Activated T-cell treated with anti-CD3 and anti-CD28 coated beads, Interleukin-2, amount 50 U/mL, for 4 hours (primary cell): ENCODE measurements at regions not wholly inside any gene's neighbourhood (a gene's known extent, or its start where the extent isn't known, plus 50 kb on each side); places are given as distances from the start of the nearest gene placed in this dataset.

Source experiments
- ATAC-seq, 2 donors: fragments of 200-7000 bp; cut with Tn5 transposase; one replicate each; pipeline ENCODE4 v1.10.0; 2021
- DNase-seq: peaks from one replicate; pipeline ENCODE4 v3.0.0-alpha.2; 2020
- H3K27me3 Mint-ChIP-seq: one replicate; pipeline ENCODE4 v1.8.0; 2021; ENCODE audit warnings: low read depth, mixed read lengths
- H3K36me3 Mint-ChIP-seq: one replicate; pipeline ENCODE4 v1.8.0; 2022; ENCODE audit warnings: mixed read lengths; ENCODE audit not compliant: insufficient read depth
- H3K4me1 Mint-ChIP-seq: one replicate; pipeline ENCODE4 v1.8.0; 2021; ENCODE audit warnings: low read depth, mixed read lengths
- H3K4me3 Mint-ChIP-seq: one replicate; pipeline ENCODE4 v1.8.0; 2021; ENCODE audit warnings: mild to moderate bottlenecking, moderate library complexity, mixed read lengths
- H3K9me3 Mint-ChIP-seq: one replicate; pipeline ENCODE4 v1.8.0; 2021; ENCODE audit warnings: mixed read lengths

DNA sequence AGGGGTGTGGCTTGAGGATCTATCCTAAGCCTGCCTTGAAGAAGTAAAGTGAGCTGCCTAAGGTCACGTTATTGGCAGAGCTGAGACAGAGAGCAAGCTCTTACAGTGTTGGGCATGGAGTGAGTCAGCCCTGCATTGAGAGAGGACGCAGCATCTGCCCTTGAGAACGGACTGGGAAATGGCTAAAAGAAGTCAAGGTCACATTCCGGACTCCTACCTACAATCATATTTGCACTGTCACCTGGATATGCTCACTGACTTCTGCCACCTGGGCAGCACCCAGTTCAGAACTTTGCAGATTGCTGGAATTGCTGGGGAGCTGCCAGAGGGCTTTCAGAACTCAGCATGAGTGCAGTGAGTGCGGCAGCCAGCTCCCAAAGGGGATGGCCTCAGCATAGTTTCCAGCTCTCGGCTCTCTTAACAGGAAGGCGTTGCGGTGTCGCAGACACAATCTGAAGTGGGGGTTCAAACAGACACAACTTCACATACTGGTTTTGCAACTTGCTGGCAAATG is 199.3 kb upstream of the SGK1 start:
- peaks cover 23% of the 10 kb centered on the region for H3K4me1 Mint-ChIP-seq
- DNase-seq (no peak), ATAC-seq (no peak)
- H3K36me3 Mint-ChIP-seq: no peaks in the 10 kb centered on the region
- H3K27me3 Mint-ChIP-seq: no peaks in the 10 kb centered on the region
- no peaks in the 10 kb centered on the region for H3K9me3 Mint-ChIP-seq
- H3K4me3 Mint-ChIP-seq: no peak overlapping the region

DNA sequence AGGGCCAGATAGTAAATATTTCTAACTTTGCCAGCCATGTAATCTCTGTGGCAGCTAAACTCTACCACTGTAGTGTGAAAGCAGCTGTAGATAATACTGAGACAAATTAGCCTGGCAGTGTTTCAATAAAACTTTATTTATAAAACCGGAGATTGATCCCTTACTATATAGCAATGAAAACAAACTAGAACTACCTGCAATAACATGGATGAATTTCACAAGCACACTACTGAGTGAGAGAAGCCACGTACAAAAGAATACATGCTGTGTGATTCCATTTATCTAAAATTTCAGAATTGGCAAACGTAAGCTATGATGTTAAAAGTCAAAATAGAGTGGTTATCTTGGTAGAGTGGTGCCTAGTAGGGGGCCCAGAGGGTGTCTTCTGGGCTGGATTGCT is 198.7 kb upstream of the SGK1 start:
- Mint-ChIP-seq H3K9me3 (no peaks in the 10 kb centered on the region), H3K36me3 (no peaks in the 10 kb centered on the region), H3K4me3 (no peak overlapping the region), H3K27me3 (no peaks in the 10 kb centered on the region), H3K4me1 (peaks cover 23% of the 10 kb centered on the region)
- ATAC-seq (no peak), DNase-seq (no peak)

DNA sequence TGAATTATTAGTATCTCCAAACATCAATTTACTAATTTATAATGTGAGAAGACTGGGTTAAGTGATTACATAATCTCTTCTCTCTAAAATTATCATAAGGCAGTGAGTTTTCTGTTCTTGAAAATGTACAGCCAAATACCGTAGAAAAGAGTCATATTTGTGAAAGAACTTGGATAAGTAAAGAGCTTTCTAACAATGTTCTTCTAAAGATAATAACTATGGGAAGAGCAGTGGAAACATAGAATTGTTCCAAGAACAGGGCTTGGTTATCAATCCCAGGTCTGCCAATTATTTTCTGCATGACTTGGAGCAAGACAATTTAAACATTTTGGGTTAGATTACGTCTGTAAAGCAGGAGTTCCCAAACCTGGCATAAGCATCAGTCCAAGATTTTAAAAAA is 198.1 kb upstream of the SGK1 start:
- no peak for ATAC-seq
- Mint-ChIP-seq H3K4me3 (no peak overlapping the region), H3K36me3 (no peaks in the 10 kb centered on the region), H3K27me3 (no peaks in the 10 kb centered on the region), H3K9me3 (no peaks in the 10 kb centered on the region), H3K4me1 (peaks cover 23% of the 10 kb centered on the region)
- DNase-seq: no peak

DNA sequence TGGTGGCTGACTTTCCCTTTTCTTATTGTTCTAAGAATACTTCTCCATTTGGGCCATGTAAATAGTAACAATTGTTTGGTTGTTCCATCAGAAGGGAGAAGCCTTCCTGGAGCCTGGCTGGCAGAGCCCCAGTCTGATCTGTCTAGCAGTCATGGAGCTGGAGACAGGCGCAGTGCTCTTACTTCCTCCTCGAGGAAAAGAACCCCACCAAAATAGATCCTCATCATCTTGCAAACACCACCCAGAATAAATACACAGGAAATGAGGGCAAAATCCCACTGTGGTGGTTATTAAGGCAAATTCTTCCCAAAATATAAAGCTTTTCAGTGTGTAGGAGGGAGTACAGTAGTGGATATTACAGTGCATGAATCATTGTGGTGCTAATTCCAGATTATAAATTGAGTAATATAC is 195.1 kb upstream of the SGK1 start:
- no peaks in the 10 kb centered on the region for H3K36me3 Mint-ChIP-seq
- ATAC-seq: no peak
- H3K4me1 Mint-ChIP-seq: peaks cover 4% of the 10 kb centered on the region
- no peaks in the 10 kb centered on the region for H3K27me3 Mint-ChIP-seq
- no peaks in the 10 kb centered on the region for H3K9me3 Mint-ChIP-seq
- DNase-seq: no peak
- H3K4me3 Mint-ChIP-seq: no peak overlapping the region

DNA sequence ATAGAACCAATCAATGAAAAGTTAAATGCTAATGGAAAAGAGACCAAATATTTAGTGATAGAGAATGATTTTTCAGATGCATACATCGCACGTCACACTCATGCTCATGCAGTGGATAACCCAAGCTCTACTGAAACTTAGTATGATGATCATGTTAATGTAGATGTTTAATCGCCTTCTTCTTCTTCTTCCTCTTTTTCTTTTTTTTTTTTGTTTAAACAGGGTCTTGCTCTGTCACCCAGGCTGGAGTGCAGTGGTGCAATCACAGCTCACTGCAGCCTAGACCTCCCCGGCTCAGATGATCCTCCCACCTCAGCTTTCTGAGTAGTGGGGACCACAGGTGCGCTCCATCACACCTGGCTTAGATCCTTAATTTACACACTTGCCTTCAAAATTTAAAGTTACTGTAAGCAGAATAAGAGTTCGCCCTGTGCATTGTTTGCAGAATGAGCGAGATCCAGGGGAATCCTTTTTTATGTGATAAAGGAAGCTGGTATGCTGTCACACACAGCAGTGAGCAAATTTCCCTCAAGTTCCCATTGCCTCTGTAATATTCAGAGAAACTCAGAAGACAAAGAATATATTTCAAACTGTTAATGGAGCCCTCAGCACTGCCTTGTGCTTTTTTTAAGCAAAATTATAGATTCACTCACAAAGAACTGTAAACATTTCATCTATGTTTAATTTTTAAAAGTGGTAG is 194.2 kb upstream of the SGK1 start:
- DNase-seq: no peak
- no peaks in the 10 kb centered on the region for H3K36me3 Mint-ChIP-seq
- no peaks in the 10 kb centered on the region for H3K27me3 Mint-ChIP-seq

DNA sequence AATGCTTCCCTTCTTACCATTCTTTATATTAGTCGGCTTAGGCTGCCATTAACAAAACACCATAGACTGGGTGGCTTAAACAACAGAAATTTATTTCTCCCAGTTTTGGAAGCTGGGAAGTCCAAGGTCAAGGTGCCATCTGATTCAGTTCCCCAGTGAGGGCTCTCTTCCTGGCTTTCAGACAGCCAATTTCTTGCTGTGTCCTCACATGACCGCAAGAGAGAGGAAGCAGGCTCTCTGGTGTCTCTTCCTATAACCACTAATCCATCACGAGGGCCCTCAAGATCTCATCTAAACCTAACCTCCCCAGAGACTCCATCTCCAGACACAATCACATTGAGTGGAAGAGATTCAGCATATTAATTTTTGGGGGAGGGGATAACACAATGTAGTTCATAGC is 193.0 kb upstream of the SGK1 start:
- no peak for ATAC-seq
- Mint-ChIP-seq H3K4me3 (no peak overlapping the region), H3K27me3 (no peaks in the 10 kb centered on the region), H3K36me3 (no peaks in the 10 kb centered on the region), H3K4me1 (peaks cover 2% of the 10 kb centered on the region), H3K9me3 (no peaks in the 10 kb centered on the region)
- DNase-seq: no peak

More for the DNA sequence above, 194.2 kb upstream of the SGK1 start:
- peaks cover 2% of the 10 kb centered on the region for H3K4me1 Mint-ChIP-seq
- ATAC-seq: no peak
- no peaks in the 10 kb centered on the region for H3K9me3 Mint-ChIP-seq
- H3K4me3 Mint-ChIP-seq: no peak overlapping the region

DNA sequence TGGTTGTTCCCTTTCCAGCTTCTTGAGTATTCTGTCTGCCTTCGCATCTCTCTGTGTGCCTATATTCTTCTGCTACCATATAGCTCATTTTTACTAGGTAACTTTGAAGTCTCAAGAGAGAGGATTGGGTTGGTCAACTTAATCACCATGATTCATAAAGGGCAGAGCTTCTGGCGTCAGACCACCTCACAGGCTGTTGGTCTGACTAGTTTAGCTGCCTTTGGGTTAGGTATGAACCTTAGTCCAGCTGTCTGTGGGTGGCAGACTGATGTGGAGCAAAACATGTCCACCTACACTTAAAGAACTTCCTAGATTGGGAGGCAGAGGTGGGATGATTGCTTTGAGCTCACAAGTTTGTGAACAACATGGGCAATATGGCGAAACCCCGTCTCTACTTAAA is 192.2 kb upstream of the SGK1 start:
- ATAC-seq (no peak), DNase-seq (no peak)
- Mint-ChIP-seq H3K4me1 (peaks cover 2% of the 10 kb centered on the region), H3K27me3 (no peaks in the 10 kb centered on the region), H3K36me3 (no peaks in the 10 kb centered on the region), H3K9me3 (no peaks in the 10 kb centered on the region), H3K4me3 (no peak overlapping the region)

DNA sequence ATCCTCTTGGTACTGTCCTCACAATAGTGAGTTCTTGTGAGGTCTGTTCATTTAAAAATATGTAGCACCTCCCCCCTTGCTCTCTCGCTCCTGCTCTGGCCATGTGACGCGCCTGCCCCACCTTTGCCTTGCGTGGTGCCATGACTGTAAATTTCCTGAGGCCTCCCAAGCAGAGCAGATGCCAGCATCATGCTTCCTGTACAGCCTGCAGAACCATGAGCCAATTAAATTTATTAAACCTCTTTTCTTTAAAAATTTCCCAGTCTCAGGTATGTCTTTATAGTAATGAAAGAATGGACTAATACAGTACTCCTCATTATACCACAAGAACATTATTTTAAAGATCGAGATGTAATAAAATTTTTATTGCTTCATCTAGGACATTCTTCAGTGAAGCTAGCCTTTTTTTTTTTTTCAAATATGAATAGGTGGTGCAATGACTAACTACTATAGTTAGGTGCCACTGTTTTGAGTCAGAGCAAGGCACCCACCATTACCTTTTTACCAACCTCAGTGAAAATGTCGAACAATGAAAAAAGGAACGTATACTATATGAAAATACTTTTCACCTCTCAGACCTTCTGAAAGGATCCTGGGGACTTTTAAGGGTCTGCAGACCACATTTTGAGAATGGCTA is 191.1 kb upstream of the SGK1 start:
- no peaks in the 10 kb centered on the region for H3K27me3 Mint-ChIP-seq
- no peaks in the 10 kb centered on the region for H3K9me3 Mint-ChIP-seq
- H3K4me3 Mint-ChIP-seq: no peak overlapping the region
- ATAC-seq (no peak), DNase-seq (no peak)
- no peaks in the 10 kb centered on the region for H3K36me3 Mint-ChIP-seq
- H3K4me1 Mint-ChIP-seq: peaks cover 2% of the 10 kb centered on the region

GRCh38 chr6:134506162-134506561 is 188.2 kb upstream of the SGK1 start:
- H3K9me3 Mint-ChIP-seq: no peaks in the 10 kb centered on the region
- no peak for DNase-seq
- no peaks in the 10 kb centered on the region for H3K27me3 Mint-ChIP-seq
- ATAC-seq: no peak
- H3K4me1 Mint-ChIP-seq: peaks cover 3% of the 10 kb centered on the region
- no peak overlapping the region for H3K4me3 Mint-ChIP-seq
- H3K36me3 Mint-ChIP-seq: no peaks in the 10 kb centered on the region

GRCh38 chr6:134503585-134504281 is 185.8 kb upstream of the SGK1 start:
- DNase-seq: no peak
- Mint-ChIP-seq H3K4me3 (no peak overlapping the region), H3K27me3 (no peaks in the 10 kb centered on the region), H3K4me1 (peaks cover 1% of the 10 kb centered on the region), H3K9me3 (no peaks in the 10 kb centered on the region), H3K36me3 (no peaks in the 10 kb centered on the region)
- no peak for ATAC-seq

DNA sequence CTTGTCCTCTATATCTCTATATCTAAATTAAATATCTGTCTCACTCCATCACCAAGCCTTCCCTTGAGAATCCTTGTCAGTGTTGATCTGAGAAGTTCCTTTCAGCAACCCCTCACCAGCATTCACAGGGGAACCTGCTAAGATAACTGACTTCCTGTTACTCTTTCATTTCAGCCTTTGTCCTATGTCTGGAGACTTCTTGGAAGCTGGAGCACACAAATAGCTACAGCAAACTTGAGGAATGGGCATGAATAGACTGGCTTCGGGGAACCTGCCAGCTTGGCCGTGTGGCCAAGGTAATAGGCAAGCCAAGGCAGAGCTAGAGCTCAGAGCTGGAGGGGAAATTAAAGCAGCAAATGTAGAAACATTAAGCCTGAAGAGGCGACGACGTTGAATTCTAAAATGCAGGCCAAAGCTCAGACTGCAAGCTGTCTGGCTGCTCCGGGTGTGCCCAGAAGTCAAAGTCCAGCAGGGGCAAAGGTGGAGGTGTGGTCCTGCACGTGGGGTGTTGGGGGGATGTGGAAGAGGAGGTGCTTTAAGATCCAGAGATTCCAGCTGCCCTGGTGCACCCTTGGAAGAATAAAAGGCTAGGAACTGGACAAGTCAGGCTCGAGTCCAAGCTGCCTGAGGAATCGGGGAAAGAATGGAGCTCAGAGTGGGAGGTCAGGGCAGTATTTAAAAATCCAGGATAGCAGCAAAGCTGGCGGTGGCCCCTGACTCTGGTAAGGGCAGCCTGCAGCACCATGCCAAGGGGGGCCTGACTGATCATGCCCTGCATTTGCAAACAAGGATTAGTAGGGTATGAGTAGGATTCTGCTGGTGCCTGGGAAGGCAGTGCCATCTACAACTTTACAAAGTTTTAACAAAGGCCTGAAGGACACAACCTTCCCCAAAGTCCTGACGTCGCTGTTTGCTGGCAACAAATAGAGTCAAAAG is 185.0 kb upstream of the SGK1 start:
- peaks cover 1% of the 10 kb centered on the region for H3K4me1 Mint-ChIP-seq
- no peak for DNase-seq
- H3K36me3 Mint-ChIP-seq: no peaks in the 10 kb centered on the region
- H3K27me3 Mint-ChIP-seq: no peaks in the 10 kb centered on the region
- no peaks in the 10 kb centered on the region for H3K9me3 Mint-ChIP-seq
- no peak overlapping the region for H3K4me3 Mint-ChIP-seq
- ATAC-seq: no peak

GRCh38 chr6:134495890-134496248 is 178.0 kb upstream of the SGK1 start:
- Mint-ChIP-seq H3K4me3 (no peak overlapping the region), H3K27me3 (no peaks in the 10 kb centered on the region), H3K9me3 (no peaks in the 10 kb centered on the region), H3K4me1 (no peaks in the 10 kb centered on the region), H3K36me3 (no peaks in the 10 kb centered on the region)
- DNase-seq: no peak
- no peak for ATAC-seq

- H3K4me3 Mint-ChIP-seq: no peak overlapping the region
- DNase-seq: no peak
- no peaks in the 10 kb centered on the region for H3K9me3 Mint-ChIP-seq
- no peak for ATAC-seq
- H3K4me1 Mint-ChIP-seq: no peaks in the 10 kb centered on the region
- H3K27me3 Mint-ChIP-seq: no peaks in the 10 kb centered on the region
- H3K36me3 Mint-ChIP-seq: no peaks in the 10 kb centered on the region
These were observed 177.4 kb upstream of the SGK1 start for GRCh38 chr6:134495203-134495889.

DNA sequence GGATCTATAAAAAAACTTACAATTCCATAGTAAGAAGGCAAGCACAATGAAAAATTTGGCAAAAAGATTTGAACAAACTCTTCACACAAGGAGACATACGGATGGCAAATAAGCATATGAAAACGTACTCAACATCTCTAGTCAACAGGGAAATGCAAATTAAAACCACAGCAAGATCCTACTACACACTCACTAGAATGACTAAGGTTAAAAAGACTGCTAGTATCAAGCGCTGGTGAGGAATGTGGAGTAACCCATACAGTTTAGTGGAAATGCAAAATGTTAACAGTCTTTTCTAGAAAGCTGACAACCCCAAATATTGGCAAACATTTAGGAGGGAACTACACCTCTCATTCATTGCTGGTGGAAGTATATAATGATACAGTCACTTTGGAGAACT is 175.9 kb upstream of the SGK1 start:
- DNase-seq (no peak), ATAC-seq (no peak)
- no peaks in the 10 kb centered on the region for H3K4me1 Mint-ChIP-seq
- H3K36me3 Mint-ChIP-seq: no peaks in the 10 kb centered on the region
- no peaks in the 10 kb centered on the region for H3K9me3 Mint-ChIP-seq
- H3K4me3 Mint-ChIP-seq: no peak overlapping the region
- no peaks in the 10 kb centered on the region for H3K27me3 Mint-ChIP-seq
